ENCODE measurements at regions not wholly inside any gene's neighbourhood (a gene's known extent, or its start where the extent isn't known, plus 50 kb on each side); places are given as distances from the start of the nearest gene placed in this dataset.
"Not testable (repeated sequence)": the region's sequence is repeated elsewhere in the genome, so short reads cannot be mapped to it uniquely, and the experiment has no call there.

GRCh38 chr9:108049026-108049607 lies 559.5 kb upstream of the KLF4 start:
- DNase-seq: no peak

GRCh38 chr9:108048406-108049025 lies 558.9 kb upstream of the KLF4 start:
- DNase-seq: no peak

- DNase-seq: not testable (repeated sequence)
Observed at GRCh38 chr9:108047777-108048176, 558.2 kb upstream of the KLF4 start.

- DNase-seq: no peak
Observed at GRCh38 chr9:108047264-108047663, 557.7 kb upstream of the KLF4 start.

GRCh38 chr9:108045851-108046250 lies 556.3 kb upstream of the KLF4 start:
- DNase-seq: no peak

GRCh38 chr9:108043585-108043984 lies 554.0 kb upstream of the KLF4 start:
- DNase-seq: no peak

- no peak for DNase-seq
Observed at GRCh38 chr9:108041551-108041950, 552.0 kb upstream of the KLF4 start.

GRCh38 chr9:108040783-108041182 lies 551.2 kb upstream of the KLF4 start:
- DNase-seq: no peak

- DNase-seq: no peak
Observed at GRCh38 chr9:108039493-108039892, 549.9 kb upstream of the KLF4 start.

- no peak for DNase-seq
Observed at GRCh38 chr9:108039012-108039411, 549.4 kb upstream of the KLF4 start.

GRCh38 chr9:108035487-108035886 lies 545.9 kb upstream of the KLF4 start:
- DNase-seq: no peak

- no peak for DNase-seq
Observed at GRCh38 chr9:108033976-108034964, 544.7 kb upstream of the KLF4 start.

GRCh38 chr9:108032079-108032478 lies 542.5 kb upstream of the KLF4 start:
- DNase-seq: not testable (repeated sequence)

- not testable (repeated sequence) for DNase-seq
Observed at GRCh38 chr9:108031221-108031620, 541.7 kb upstream of the KLF4 start.

GRCh38 chr9:108026718-108027117 lies 537.1 kb upstream of the KLF4 start:
- not testable (repeated sequence) for DNase-seq

- no peak for DNase-seq
Observed at GRCh38 chr9:108024604-108025003, 535.0 kb upstream of the KLF4 start.

- no peak for DNase-seq
Observed at GRCh38 chr9:108022246-108022935, 532.8 kb upstream of the KLF4 start.

- DNase-seq: no peak
Observed at GRCh38 chr9:108021096-108021710, 531.6 kb upstream of the KLF4 start.

- DNase-seq: no peak
Observed at GRCh38 chr9:108019821-108020220, 530.3 kb upstream of the KLF4 start.

- DNase-seq: no peak
Observed at GRCh38 chr9:108017671-108018070, 528.1 kb upstream of the KLF4 start.

- no peak for DNase-seq
Observed at GRCh38 chr9:108016446-108016845, 526.9 kb upstream of the KLF4 start.

GRCh38 chr9:108015690-108016089 lies 526.1 kb upstream of the KLF4 start:
- no peak for DNase-seq

- no peak for DNase-seq
Observed at GRCh38 chr9:108014353-108014752, 524.8 kb upstream of the KLF4 start.
